ENCODE measurements at regions not wholly inside any gene's neighbourhood (a gene's known extent, or its start where the extent isn't known, plus 50 kb on each side); places are given as distances from the start of the nearest gene placed in this dataset.
"Not testable (repeated sequence)": the region's sequence is repeated elsewhere in the genome, so short reads cannot be mapped to it uniquely, and the experiment has no call there.

DNA sequence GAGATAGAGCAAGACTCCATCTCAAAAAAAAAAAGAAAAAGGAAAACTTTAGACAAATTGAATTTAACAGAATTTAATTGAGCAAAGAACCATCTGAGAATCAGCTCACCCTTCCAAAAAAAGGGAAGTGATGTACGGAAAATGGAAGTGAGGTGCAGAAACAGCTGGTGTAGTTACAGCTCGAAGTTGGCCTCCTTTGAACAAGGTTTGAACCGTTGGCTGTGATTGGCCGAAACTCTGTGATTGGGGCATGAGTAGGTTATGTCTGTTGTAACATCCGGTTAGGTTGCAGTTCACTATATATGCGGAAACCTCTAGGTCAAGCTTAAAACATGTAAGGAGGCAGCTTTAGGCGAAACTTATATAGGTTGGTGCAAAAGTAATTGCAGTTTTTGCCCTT, 97.9 kb upstream of the KIF26B start:
- Histone ChIP-seq H3K36me3 (ENCODE audit: insufficient read depth, low read length, poor library complexity, severe bottlenecking) (no peaks in the 10 kb centered on the region), H3K4me1 (ENCODE audit: insufficient read depth, low read length, poor library complexity, severe bottlenecking) (peaks cover 3% of the 10 kb centered on the region), H3K9me3 (ENCODE audit: low read depth, low read length, poor library complexity, severe bottlenecking) (no peaks in the 10 kb centered on the region), H3K4me3 (ENCODE audit: low read depth, low read length, poor library complexity, severe bottlenecking) (no peak overlapping the region), H3K27me3 (replicated peaks; ENCODE audit: insufficient read depth, low read depth, low read length, poor library complexity) (no peaks in the 10 kb centered on the region), H3K27ac (ENCODE audit: low read depth, low read length, poor library complexity, severe bottlenecking) (no peak overlapping the region)
- intact Hi-C loops (cut with micrococcal nuclease; ENCODE audit: unreplicated experiment): no loop called here
- ChIA-PET POLR2A (ENCODE audit: low non-redundant PET) (no interaction called here), CTCF (interaction anchor here (1.1 kb wide), 1 partner anchor 458 kb away, joined by 10 read pairs; no protein-coding TSS in a partner anchor)
- no peak for TF ChIP-seq EZH2 (IDR thresholded peaks at IDR 0.05; ENCODE audit: borderline replicate concordance, low read depth, low read length, poor library complexity, severe bottlenecking)
- TF ChIP-seq, protein P1, sequence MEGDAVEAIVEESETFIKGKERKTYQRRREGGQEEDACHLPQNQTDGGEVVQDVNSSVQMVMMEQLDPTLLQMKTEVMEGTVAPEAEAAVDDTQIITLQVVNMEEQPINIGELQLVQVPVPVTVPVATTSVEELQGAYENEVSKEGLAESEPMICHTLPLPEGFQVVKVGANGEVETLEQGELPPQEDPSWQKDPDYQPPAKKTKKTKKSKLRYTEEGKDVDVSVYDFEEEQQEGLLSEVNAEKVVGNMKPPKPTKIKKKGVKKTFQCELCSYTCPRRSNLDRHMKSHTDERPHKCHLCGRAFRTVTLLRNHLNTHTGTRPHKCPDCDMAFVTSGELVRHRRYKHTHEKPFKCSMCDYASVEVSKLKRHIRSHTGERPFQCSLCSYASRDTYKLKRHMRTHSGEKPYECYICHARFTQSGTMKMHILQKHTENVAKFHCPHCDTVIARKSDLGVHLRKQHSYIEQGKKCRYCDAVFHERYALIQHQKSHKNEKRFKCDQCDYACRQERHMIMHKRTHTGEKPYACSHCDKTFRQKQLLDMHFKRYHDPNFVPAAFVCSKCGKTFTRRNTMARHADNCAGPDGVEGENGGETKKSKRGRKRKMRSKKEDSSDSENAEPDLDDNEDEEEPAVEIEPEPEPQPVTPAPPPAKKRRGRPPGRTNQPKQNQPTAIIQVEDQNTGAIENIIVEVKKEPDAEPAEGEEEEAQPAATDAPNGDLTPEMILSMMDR (conservative IDR thresholded peaks at IDR 0.05; ENCODE audit: low read depth, low read length): no peak
- no TSS peak for BruUV-seq (replicated peaks)
- DNase-seq (ENCODE audit: low spot score): no peak

DNA sequence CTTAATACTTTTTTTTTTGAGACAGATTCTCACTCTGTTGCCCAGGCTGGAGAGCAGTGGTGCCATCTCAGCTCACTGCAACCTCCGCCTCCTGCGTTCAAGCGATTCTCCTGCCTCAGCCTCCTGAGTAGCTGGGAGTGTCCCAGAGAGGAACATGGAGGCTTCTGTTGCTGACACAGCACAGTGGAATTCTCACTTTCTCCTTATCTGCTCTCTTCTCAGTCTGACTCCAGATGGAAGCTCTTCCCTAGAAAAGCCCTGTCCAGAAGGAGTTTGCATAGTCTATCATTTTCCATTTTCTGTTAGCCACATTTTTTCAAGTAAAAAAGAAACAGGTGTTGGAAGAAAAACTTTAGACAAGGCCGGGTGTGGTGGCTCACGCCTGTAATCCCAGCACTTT, 98.5 kb upstream of the KIF26B start:
- BruUV-seq (replicated peaks): not testable (repeated sequence)

DNA sequence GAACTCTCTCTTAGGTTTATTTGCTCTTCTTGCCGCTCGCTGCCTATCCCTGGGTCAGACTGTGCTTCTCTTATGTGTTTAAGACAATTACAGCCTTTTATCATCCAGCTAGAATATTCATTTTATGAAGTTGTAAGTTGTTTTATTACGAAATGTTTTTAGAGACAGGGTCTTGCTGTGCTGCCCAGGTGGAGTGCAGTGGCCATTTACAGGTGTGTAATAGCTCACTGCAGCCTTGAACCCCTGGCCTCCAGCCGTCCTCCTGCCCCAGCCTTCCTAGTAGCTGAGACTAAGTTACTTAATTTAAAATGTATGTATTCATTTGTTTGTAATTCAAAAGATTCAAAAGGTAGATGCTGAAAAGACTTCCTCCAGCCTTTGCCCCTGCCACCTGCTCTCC, 99.0 kb upstream of the KIF26B start:
- Histone ChIP-seq H3K36me3 (ENCODE audit: insufficient read depth, low read length, poor library complexity, severe bottlenecking) (no peaks in the 10 kb centered on the region), H3K9me3 (ENCODE audit: low read depth, low read length, poor library complexity, severe bottlenecking) (no peaks in the 10 kb centered on the region), H3K4me1 (ENCODE audit: insufficient read depth, low read length, poor library complexity, severe bottlenecking) (peaks cover 3% of the 10 kb centered on the region), H3K4me3 (ENCODE audit: low read depth, low read length, poor library complexity, severe bottlenecking) (no peak overlapping the region), H3K27ac (ENCODE audit: low read depth, low read length, poor library complexity, severe bottlenecking) (no peak overlapping the region), H3K27me3 (replicated peaks; ENCODE audit: insufficient read depth, low read depth, low read length, poor library complexity) (no peaks in the 10 kb centered on the region)
- intact Hi-C loops (cut with micrococcal nuclease; ENCODE audit: unreplicated experiment): no loop called here
- DNase-seq (ENCODE audit: low spot score): no peak
- TF ChIP-seq EZH2 (IDR thresholded peaks at IDR 0.05; ENCODE audit: borderline replicate concordance, low read depth, low read length, poor library complexity, severe bottlenecking): no peak
- TF ChIP-seq, protein P1 (conservative IDR thresholded peaks at IDR 0.05; ENCODE audit: low read depth, low read length): no peak
- BruUV-seq (replicated peaks): no TSS peak
- POLR2A ChIA-PET (ENCODE audit: low non-redundant PET): no interaction called here
- CTCF ChIA-PET: no interaction called here

More for the DNA sequence above, 98.5 kb upstream of the KIF26B start:
- POLR2A ChIA-PET (ENCODE audit: low non-redundant PET); DNase-seq (ENCODE audit: low spot score); H3K36me3 ChIP-seq (ENCODE audit: insufficient read depth, low read length, poor library complexity, severe bottlenecking); H3K27me3 ChIP-seq (replicated peaks; ENCODE audit: insufficient read depth, low read depth, low read length, poor library complexity); H3K9me3 ChIP-seq (ENCODE audit: low read depth, low read length, poor library complexity, severe bottlenecking); H3K4me1 ChIP-seq (ENCODE audit: insufficient read depth, low read length, poor library complexity, severe bottlenecking); CTCF ChIA-PET; intact Hi-C loops (cut with micrococcal nuclease; ENCODE audit: unreplicated experiment); H3K27ac ChIP-seq (ENCODE audit: low read depth, low read length, poor library complexity, severe bottlenecking); H3K4me3 ChIP-seq (ENCODE audit: low read depth, low read length, poor library complexity, severe bottlenecking): not testable (repeated sequence)

DNA sequence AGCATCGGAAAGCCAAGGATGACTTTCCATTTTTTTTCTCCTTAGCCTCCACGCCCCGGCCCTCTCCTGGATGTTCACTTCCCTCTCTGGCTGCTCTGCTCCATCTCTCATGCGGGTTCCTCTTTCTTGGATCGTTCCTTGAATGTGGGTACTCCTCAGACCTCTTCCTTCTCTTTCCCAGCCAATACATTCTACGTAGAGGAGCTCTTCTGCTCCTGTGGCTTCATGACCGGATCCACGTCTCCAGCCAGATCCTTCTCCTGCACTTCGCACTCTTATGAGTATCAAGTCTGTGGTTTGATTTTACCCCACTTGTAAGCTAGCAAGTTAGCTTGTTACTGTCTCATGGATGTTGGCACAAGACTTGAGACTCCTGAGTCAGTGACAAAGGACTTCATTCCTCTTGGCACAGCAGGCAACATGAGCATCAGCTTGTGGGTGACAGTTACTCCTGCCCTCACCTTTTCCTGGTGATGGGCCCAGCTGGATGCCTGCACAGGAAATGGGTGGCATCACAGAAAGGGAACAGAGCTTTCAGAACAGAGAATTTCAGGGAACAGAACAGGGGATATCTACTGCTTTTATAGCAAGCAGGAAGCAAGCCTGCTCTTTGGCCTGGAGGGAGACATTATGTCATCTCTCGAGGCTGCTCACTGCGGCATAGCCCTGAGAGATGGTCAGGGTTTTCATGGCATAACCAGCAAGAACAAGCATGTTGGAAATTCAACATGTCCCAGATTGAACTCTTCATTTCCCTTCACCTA, 100.1 kb upstream of the KIF26B start:
- no TSS peak for BruUV-seq (replicated peaks)
- no peak overlapping the region for H3K27ac ChIP-seq (ENCODE audit: low read depth, low read length, poor library complexity, severe bottlenecking)
- H3K4me1 ChIP-seq (ENCODE audit: insufficient read depth, low read length, poor library complexity, severe bottlenecking): no peaks in the 10 kb centered on the region
- TF ChIP-seq, protein P1 (conservative IDR thresholded peaks at IDR 0.05; ENCODE audit: low read depth, low read length): no peak
- no peak for TF ChIP-seq EZH2 (IDR thresholded peaks at IDR 0.05; ENCODE audit: borderline replicate concordance, low read depth, low read length, poor library complexity, severe bottlenecking)
- H3K9me3 ChIP-seq (ENCODE audit: low read depth, low read length, poor library complexity, severe bottlenecking): no peaks in the 10 kb centered on the region
- intact Hi-C loops (cut with micrococcal nuclease; ENCODE audit: unreplicated experiment): no loop called here
- DNase-seq (ENCODE audit: low spot score): no peak
- no peak overlapping the region for H3K4me3 ChIP-seq (ENCODE audit: low read depth, low read length, poor library complexity, severe bottlenecking)
- POLR2A ChIA-PET (ENCODE audit: low non-redundant PET): no interaction called here
- no peaks in the 10 kb centered on the region for H3K27me3 ChIP-seq (replicated peaks; ENCODE audit: insufficient read depth, low read depth, low read length, poor library complexity)
- H3K36me3 ChIP-seq (ENCODE audit: insufficient read depth, low read length, poor library complexity, severe bottlenecking): no peaks in the 10 kb centered on the region
- CTCF ChIA-PET: no interaction called here
